AG20443 (cell line): ENCODE measurements at regions not wholly inside any gene's neighbourhood (a gene's known extent, or its start where the extent isn't known, plus 50 kb on each side); places are given as distances from the start of the nearest gene placed in this dataset.

Source experiments
- DNase-seq: peaks from one replicate; pipeline ENCODE4 v3.0.0; 2012; ENCODE audit warnings: low spot score, mixed read lengths

- DNase-seq, result no peak
Observed at GRCh38 chr11:92915551-92915950, 53.9 kb upstream of the MTNR1B start.

DNA sequence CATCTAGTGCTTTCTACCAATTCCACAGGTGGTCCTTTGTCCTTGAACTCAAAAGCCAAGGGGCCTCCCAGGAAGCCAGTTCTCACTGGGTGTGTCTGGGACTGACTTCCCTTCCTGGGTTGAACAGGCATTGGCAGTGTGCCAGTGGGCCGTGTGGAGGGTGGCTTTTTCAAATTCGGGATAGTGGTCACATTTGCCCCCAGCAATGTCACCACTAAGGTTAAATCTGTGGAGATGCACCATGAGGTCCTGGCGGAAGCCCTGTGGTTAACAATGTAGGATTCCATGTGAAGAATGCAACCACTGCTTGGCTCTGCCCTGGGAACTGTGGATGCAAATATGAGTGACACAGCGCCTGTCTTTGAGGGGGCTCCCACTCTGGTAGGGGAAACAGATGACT lies 53.2 kb upstream of the MTNR1B start:
- no peak for DNase-seq

DNA sequence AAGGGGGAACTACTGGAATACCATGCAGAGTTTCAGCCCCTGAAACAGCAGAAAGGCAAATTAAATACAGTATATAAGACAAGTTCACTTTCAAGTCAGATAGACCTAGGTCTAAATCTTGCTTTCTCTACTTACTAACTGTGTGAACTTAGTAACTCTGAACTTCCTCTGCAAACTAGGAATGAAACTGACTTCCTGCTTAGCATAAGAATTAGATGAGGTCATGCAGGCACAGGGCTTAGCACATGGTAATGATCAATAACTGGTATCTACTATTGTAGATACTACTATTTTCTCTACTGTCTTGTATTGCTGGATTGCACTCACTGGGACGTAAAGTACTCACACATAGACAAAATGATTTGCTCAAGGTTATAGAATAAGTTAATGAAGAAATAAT lies 51.5 kb upstream of the MTNR1B start:
- no peak for DNase-seq

- DNase-seq, result no peak
Observed at GRCh38 chr11:92919048-92919447, 50.4 kb upstream of the MTNR1B start.
